ENCODE measurements at regions not wholly inside any gene's neighbourhood (a gene's known extent, or its start where the extent isn't known, plus 50 kb on each side); places are given as distances from the start of the nearest gene placed in this dataset.

DNA sequence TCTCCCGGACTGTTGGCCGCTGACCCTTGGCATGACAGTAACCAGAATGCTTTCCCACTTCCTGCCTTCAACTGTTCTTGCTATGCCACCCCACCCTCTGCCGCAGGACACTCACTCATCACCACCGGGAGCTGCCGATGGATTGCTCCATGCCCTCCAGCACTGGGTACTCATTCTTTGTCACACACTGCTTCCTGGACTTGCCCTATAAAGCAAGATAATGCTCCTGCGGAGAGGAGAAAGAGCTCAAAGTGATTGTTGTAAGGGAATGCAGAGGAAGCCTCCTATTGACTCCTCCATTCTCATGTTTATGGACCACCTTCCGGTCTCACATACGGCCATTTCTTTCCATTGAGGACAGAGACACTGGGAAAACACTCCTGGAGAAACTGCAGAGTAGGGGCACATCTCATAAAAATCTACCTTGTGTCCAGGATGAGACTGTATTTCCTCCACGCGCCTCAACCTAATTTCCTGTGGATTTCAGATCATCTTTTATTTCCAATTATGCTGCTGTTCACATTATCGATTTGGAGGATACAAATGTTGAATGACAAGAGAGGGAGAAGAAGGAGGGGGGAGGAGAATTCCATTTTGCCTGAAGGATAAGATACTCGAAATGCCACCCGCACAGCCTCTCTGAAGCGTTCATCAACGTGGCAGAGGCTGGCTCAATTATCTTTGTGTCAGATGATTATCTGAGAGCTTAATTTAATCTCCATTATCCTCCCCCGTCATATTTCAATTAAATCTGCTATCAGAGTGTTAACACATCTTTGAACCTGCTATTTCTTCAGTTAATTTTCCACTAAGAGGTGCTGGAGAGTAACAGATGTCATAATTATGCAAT lies 486.1 kb upstream of the SALL1 start (continued):
- TF ChIP-seq, protein P1, sequence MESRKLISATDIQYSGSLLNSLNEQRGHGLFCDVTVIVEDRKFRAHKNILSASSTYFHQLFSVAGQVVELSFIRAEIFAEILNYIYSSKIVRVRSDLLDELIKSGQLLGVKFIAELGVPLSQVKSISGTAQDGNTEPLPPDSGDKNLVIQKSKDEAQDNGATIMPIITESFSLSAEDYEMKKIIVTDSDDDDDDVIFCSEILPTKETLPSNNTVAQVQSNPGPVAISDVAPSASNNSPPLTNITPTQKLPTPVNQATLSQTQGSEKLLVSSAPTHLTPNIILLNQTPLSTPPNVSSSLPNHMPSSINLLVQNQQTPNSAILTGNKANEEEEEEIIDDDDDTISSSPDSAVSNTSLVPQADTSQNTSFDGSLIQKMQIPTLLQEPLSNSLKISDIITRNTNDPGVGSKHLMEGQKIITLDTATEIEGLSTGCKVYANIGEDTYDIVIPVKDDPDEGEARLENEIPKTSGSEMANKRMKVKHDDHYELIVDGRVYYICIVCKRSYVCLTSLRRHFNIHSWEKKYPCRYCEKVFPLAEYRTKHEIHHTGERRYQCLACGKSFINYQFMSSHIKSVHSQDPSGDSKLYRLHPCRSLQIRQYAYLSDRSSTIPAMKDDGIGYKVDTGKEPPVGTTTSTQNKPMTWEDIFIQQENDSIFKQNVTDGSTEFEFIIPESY (IDR thresholded peaks at IDR 0.05; ENCODE audit: extremely low read depth, insufficient replicate concordance, low read length) = no peak

DNA sequence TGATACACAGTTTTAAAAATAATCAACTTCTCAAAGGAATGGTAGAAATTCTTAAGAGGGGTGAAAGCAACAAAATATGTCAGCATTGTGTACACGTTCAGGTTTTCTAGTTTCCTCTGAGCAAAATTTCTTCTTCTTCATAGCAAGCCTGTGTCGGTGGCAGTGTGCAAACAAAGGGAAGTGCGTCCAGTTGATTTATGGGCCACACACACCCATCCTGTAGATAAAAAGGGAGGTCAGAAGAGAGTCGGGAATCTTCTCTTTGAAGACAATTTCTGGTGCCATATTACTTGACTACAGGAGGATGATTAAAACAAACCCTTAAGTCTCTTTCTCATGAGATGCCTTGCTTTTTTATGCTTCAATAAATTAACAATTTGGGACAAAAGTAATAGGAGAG lies 484.1 kb upstream of the SALL1 start:
- DNase-seq (ENCODE audit: low read depth, low spot score) (no peak), ATAC-seq (no peak)
- H3K4me1 ChIP-seq (ENCODE audit: control insufficient read depth in 1 of 2, insufficient read depth in 2 of 2, low read length in 2 of 2) = no peaks in the 10 kb centered on the region
- no peaks in the 10 kb centered on the region for H3K79me2 ChIP-seq (ENCODE audit: insufficient read depth, low read length)
- no peaks in the 10 kb centered on the region for H3K9me2 ChIP-seq (ENCODE audit: insufficient read depth)
- TF ChIP-seq FOSL1 (IDR thresholded peaks at IDR 0.05; ENCODE audit: low read depth) (no peak), CBX3 (IDR thresholded peaks at IDR 0.05; ENCODE audit: low read depth) (no peak), YY1 (IDR thresholded peaks at IDR 0.05; ENCODE audit: extremely low read depth, insufficient replicate concordance, low read depth, low read length) (no peak), POLR2A (IDR thresholded peaks at IDR 0.05; ENCODE audit: borderline replicate concordance, extremely low read depth, insufficient read depth, insufficient read length) (no peak), EZH2phosphoT487 (IDR thresholded peaks at IDR 0.05; ENCODE audit: borderline replicate concordance) (no peak), EGR1 (IDR thresholded peaks at IDR 0.05; ENCODE audit: low read depth) (no peak), JUND (IDR thresholded peaks at IDR 0.05) (no peak), ZFX (IDR thresholded peaks at IDR 0.05) (no peak)
- TF ChIP-seq, protein P1 (IDR thresholded peaks at IDR 0.05; ENCODE audit: extremely low read depth, insufficient replicate concordance, low read length) = no peak
- no peaks in the 10 kb centered on the region for H3K27me3 ChIP-seq (ENCODE audit: insufficient read depth, low read length)
- peaks cover 3 to 13% of the 10 kb centered on the region in 2 experiments; a peak in 2 of 4 replicates for H3K9me3 ChIP-seq (ENCODE audit: control insufficient read depth in 1 of 2, insufficient read depth in 1 of 2, low read depth in 1 of 2, low read length in 2 of 2)
- ChIA-PET CTCF (no interaction called here), RAD21 (ENCODE audit: low non-redundant PET in 1 of 2, low total read pairs in 2 of 2, uncharacterized antibody in 2 of 2, unreplicated experiment in 2 of 2) (no interaction called here), POLR2A (no interaction called here)
- no TSS peak for BruUV-seq (replicated peaks)
- no peak overlapping the region for H3K9ac ChIP-seq (ENCODE audit: low read length)
- no peaks in the 10 kb centered on the region for H3K36me3 ChIP-seq (ENCODE audit: control insufficient read depth in 1 of 2, insufficient read depth in 2 of 2, low read length in 2 of 2)
- H3K27ac ChIP-seq (ENCODE audit: low read depth, low read length) = no peak overlapping the region
- H3K4me3 ChIP-seq (replicated peaks in 1 of 2; ENCODE audit: low read depth in 1 of 2, low read length in 2 of 2) = no peak overlapping the region
- no peak overlapping the region for H2AFZ ChIP-seq (ENCODE audit: low read depth, low read length, poor library complexity, severe bottlenecking)
- intact Hi-C loops (cut with micrococcal nuclease) = no loop called here
- no peaks in the 10 kb centered on the region for H4K20me1 ChIP-seq (ENCODE audit: insufficient read depth)
- no peak overlapping the region for H3K4me2 ChIP-seq (ENCODE audit: low read length)
